ENCODE measurements at regions not wholly inside any gene's neighbourhood (a gene's known extent, or its start where the extent isn't known, plus 50 kb on each side); places are given as distances from the start of the nearest gene placed in this dataset.

DNA sequence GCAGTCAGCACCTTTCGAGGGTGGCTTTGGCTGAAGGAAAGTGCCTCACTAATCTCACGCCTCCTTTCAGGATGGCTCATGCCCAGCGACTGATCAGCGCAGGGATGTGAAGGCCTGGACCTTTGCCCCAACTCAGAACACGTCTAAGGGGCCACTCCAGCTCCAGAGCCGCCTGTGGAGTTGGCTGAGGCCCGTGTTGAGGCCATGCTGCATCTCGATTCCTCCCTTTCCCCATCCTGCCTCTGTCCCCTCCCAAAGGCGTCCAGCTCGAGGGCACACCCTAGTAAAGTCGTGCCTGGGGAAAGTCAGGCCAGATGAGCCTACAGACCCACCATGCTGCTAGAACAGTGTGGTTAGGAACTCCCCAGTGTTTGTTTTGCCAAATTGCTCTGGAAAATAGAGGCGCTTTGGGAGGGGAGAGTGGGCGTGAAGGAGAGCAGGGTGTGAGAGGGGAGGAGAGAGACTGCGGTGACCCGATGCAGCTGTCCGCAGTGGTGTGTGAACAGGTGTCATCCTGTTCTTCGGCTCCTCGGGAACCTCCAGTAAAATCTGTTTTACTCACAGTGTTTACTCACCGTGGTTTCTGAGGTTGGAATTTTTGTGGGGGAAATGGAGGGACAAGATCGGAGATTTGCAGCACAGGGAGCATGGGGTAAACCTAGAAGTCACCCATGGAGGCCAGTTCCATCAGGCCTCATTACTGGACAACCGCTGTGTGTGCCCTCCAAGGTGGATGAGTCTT, 85.0 kb upstream of the PMEPA1 start:
- DNase-seq, result peak; percentile 32

DNA sequence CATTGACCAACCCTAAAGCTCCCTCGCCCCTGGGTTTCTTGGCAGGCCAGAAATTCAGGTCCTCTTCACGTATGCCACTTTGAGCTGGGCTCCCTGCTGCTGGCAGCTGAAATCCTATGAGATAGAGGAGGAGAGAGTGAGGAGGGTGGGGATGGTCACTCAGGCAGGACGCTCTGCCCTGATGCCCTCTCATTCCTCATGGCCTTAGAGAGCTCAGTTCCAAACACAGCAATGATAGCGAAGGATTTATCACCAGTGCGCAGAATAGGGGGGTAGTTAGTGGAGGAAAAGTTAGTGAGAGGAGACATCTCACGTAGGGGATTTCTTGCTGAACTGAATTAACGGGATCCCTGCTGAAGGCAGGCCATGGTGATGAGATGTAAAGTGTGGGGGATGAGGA, 84.2 kb upstream of the PMEPA1 start:
- DNase-seq, result no peak

DNA sequence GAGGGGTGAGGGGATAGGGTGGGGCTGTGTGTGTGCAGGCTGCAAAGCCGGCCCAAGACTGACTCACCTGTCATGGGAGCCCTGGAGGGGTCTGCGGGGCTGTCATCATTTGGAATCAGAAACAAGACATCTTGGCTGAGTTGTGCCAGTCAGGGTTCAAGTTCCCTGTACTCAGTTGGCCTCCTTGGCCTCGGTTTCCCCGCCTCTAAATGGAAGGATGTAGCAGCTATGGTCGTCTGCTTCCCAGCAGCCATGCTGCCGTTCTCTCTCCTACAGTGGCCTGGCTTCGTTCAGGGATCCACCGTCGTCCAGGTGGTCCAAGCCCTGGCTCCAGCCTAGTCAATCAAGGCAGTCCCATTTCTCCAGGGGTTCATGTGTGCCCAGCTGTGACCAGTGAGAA, 83.6 kb upstream of the PMEPA1 start:
- no peak for DNase-seq

DNA sequence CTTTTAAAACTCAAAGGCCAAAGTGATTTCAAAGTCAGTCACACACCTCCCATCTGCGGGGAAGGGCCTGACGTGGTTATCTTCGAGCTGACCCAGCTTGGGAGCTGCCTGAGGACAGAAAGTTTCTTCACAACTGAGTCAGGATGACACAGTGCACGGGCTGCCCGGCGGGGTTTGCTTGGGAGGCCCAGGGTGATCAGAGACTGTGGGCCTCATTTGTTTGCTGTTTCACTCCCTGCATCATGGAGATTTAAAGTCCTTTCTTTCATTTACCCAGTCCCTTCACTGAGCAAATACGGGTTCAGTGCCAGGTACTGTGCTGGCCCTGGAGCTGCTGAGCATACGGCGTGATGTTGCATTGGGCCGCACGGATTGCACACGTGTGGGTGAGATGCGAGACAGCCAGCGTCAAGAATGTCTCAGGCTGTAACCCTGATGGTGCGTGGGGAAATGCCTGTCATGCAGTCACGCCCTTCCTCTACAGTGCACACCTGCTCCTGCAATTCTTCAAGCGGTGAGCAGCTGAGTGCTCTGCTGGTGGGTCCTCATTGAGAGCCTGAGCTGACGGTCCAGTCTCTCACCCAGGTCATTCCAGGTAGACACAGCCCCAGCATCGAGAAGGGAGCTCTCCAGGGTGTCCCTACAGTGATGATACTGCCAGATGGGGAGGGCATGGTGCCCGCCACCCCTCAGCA, 82.7 kb upstream of the PMEPA1 start:
- no peak for DNase-seq

DNA sequence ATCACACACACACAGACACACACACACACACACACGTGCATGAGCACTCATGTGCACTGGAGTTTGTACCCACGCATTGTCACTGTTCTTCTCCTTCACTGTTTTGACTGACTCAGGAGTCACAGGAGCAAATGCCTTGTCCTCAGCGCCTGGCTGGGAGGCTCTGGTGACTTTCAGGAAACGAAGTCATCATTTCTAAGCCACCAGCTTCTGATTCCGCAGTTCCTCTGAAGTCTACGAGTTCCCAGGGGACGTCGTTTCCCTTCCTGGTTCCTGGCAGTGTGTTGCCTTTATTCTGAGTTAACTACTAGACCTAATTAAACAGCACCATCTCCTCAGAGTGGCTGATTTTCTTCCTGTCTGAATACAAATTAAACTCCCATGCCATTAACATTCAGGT, 82.2 kb upstream of the PMEPA1 start:
- no peak for DNase-seq

DNA sequence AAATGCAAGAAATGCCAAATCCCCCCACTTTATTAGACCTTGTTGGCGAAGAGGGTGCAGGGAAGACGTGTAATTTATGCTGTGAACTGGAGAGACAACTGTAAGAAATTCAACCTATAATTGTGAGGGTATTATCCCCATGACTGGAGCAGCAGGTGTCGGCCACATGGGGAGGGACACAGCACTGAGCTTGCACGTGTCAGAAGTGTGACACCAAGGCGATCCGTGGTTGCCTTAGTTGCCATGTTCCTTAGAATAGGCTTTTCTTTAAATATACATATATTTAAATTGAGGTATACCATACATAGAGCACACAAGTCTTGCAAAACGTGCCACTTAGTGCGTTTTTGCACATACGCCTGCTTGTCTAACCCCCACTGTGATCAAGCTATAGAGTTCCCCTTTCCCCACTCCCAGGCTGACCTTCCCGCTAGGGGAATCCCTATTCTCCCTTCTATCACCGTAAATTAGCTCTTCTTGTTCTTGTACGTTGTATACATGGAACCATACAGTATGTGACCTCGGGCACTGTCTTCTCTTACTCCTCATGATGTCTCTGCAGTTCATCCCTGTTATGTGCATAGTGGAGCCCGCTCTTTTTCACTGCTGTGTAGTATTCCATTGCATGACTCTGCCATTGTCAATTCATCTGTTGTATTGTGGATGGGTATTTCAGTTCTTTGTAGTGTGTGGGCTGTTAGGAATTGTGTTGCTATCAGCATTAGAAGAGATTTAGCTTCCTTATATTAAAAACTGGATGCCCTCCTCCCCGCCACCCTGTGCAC, 81.6 kb upstream of the PMEPA1 start:
- DNase-seq, result no peak

DNA sequence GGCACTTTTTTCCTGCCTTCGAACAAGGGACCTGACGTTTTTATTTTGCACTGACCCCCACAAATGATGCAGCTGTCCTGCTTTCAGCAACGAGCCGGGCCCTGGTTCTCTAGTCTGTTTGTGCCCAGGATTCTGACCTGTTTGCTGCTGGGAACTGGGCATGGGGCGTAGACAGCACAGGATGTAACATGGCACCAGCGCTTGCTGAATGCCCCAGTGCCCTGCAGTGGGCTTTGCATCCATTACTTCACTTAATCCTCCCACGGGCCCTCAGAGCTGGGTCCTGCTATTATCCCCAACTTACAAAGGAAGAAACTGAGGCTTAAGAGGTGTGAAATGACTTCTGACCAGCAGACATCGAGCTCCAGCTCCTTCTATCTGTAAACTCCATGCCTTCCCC, 80.4 kb upstream of the PMEPA1 start:
- no peak for DNase-seq

DNA sequence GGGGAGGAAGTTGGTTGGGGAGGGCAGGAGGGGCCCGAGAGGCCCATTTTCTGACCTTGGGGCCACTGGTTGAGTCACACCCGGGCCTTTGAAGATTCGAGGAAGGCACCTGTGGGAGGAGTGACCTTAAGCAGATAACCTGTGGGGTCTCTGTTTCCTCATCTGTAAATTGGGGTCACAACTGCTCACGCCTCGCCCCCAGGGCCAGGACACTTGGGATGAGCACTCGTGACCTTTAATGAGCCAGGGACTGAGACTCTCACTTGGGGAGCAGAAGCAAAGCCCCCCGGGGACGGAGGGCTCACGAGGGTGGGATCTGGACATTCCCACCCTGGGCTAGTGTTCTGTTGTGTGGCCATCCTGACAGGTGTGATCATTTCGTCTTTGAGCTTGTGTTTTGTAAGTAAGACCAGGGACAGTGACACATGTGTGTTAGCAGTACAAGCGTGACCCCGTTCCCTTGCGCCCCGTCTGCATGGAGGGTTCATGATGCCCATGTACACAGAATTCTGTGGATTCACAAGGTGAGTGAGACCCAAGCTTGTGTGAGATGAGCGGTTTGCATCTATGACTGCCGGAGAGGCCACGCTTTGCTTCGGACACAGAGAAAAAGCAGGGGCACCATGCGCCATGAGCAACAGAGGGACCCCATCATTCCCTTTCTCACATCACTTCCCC, 79.3 kb upstream of the PMEPA1 start:
- DNase-seq, result no peak

DNA sequence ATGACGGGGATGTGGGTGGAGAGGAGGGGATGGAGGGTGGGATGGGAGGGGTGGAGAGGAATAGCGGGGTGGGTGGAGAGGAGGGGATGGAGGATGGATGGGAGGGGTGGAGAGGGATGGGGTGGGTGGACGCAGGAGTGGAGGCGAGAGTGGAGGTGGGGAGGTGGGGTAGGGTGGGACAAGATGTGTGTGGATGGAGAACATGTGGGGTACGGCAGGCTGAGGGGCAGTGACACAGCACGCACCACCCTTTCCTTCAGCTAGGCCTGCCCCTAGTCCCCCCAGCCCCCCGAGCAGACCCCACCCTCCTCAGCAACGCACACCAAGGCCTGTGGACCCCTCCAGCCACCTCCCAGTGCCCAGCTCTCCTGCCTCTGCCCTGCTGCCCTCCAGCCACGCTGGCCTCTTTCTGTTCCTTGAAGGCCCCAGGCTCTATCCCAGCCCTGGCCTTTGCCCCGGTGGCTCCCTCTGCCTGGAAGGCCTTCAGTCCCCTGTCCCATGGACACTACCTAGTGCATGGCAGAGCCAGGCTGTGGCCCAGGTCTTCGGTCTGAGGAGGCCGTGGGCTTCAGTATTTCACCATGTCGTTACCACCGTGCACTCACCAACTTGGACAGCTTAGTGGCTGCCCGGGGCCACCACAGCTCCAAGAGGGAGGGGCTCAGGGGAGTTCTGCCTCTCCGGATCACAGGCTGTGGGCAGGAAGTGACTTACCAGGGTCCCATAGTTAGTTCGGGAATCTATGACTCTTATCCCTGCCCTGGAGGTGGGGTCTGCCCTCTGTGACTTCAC, 78.4 kb upstream of the PMEPA1 start:
- no peak for DNase-seq

DNA sequence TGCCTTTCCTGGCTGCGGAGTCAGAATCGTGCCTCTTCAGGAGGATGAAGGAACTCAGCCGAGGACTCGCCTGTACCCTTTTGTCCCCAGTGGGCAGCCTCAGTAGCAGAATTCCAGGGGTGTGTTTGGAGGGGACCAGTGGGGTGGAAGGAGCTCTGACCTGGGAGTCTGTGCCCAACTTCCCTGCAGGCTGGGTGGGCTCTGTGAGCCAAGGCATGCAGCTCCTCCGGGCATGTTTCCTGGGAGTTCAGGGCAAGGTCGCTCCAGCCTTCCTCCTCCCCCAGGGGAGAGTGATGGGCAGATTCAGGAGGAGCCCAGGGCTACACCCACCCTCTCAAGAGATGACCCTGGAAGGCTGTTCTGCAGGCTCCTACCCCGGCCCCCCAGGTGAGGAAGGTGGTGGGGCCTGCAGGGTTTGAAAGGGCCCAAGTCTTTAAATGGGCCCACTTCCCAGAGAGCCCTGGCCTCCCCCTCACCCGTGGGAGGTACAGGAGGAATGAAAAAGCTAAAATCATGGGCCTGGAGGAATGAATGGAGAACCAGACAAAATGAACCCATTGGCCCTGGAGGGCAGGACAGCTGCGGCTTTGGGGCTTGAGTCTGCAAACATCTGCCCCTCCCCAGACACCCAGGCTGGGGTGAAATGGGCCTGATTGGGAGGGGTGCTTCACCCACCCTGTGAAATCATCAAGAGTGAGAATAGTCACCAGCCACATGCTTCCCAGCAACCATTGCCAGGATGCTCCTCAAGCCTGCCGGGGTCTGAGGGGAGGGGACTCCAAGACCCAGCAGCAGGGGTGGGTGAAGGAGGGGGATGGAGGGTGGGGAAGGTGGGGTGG, 77.6 kb upstream of the PMEPA1 start:
- no peak for DNase-seq

DNA sequence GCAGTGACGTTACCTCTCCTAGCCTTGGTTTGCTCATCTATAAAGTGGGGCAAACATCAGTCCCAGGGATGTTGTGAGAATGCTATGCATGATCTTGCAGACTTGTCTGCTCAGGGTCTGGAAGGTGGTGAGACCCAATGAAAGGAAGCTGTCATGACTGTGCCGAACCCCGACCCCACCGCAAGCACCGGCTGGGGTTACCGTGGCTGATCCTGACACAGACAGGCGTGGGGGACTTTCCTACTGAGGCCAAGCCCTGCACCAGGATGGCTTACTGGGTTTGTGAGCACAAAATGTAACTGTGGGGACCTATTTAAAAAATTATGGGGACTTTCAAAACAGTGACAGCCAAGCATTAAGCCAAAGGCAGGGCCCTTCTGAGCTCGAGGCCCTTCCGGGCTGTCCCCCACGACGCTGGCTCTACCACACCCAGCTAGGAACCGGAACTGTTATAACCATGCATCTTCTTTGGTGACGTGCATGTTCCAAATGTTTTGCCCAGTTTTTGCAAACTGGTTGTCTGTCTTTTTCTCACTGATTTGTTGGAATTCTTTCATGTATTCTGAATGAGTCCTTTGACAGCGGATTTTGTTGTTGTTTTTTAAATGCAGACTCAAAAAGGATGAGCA, 76.6 kb upstream of the PMEPA1 start:
- DNase-seq, result no peak

DNA sequence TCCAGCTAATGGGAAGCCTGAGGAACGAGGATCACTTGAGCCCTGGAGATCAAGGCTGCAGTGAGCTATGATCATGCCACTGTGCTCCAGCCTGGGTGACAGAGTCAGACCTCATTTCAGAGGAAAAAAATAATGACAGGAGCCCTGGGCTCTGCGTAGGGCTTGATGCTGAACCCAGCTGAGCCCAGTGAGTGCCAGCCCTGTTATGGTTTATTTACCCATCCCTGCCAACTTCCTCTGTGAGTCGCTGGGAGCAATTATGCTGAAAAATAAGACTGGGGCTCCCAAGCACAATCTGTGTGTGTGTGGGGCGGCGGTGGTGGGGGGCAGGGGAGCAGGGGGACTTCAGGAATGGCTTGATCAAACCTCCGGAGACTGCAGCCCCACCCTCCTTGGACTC, 75.9 kb upstream of the PMEPA1 start:
- no peak for DNase-seq

DNA sequence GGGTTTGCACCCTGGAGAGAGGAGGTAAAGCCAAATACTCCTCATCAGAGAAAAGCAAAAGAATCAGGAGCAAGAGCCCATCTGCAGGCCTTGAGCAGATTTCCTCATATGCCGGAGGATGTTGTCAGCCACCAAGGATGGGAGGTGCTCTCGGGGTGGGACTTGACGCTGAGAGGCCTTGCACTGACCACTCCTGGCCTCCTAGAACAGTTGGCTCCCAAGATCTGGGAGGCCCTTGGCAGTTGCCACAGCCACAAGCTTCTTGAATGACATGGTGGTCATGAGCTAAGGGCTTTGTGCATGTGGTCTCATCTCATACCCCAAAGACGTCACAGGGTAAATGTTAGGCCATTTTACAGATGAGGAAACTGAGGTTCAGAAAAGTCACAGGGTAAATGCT, 75.2 kb upstream of the PMEPA1 start:
- no peak for DNase-seq

DNA sequence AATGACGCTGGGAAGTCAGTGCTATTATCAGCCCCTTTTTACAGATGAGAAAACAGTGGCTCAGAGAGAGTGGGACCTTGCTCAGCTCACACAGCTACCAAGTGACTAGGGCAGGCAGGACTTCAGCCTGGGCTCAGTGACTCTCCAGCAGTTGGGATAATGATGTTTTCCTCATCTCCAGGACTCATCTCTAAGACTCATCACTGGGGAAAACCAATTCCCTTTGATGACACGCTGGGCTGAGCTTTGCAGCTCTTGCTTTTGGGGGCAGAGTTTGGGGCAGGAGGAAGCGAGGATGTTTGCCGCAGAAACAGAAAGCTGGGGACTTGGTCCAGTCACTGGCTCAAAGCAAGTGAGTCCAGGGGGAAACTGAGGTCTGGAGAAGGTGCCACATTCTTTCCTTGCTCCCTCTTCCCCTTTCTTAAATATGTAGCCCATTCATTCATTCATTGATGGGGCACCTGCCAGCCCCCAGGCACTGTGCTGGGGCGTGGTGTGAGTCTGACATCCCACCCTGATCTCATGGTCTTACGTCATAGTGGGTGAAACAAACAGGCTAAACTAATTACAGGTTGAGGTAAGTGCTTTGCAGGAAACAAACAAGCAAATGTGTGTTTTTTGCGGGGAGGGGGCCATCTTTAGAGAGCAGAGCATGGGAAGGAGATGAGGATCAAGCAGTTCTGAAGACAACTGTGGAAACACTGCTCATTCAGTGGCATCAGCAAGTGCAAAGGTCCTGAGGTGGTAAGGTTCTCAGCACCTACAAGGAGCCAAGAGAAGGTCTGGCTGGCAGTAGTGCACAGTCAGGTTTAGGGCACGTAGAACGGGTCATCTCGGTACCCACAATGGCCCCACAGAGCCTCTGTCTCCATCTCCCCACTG, 74.4 kb upstream of the PMEPA1 start:
- no peak for DNase-seq

DNA sequence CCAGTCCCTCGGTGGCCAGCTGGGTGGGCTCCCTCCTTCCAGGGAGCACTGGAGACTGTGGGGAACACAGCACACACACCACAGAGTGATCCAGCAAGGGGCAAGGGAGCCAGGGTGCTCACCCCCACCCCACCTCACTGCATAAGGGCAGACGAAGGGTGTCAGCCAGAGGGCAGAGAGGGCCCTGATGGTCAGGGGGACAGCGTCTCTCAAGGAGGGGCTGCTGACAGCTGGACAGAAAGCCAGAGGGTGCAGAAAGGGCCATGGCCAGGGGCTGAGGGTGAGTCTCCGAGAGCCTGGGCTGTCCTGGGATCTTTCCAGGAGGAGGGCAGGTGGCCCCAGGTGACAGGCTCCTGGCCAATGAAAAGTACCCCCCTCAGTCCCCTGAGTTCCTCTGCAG, 73.4 kb upstream of the PMEPA1 start:
- no peak for DNase-seq

DNA sequence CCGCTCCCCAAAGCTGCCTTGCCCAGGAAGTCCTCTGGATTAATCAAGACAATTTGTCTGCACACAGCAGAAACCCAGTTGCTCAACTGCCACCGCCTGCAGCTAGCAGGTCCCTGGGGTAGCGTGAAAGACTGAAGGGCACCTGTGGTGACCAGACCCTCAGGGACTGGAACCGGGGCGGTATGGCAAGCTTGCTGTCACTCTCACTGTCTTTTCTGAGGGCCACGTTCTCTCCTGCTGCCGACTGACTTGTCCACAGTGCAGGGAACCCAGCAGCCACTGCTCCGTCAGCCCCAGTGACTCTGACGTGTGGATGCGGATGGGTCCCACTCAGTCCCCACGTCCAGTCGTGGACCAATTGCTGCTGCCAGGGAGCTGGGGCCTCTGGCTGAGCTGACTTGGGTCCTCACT, 72.8 kb upstream of the PMEPA1 start:
- DNase-seq, result no peak

DNA sequence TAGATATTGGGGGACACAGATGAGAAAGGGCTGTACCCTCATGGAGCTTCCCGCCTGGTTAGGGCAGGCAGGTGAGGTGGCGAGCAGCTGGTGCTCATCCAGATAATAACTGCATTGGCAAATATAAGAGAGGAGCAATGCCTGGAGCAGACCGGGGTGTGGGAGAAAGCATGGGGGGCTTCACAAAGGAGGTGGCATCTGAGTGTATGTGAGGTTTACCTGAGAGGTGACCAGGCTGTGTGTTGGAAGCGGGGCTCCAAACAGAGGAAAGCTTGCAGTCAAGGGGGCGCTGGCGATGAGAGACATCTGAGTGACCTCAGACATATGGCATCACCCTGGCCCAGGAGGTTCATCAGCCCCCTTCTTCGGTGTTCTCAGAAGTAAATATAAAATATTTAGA, 72.1 kb upstream of the PMEPA1 start:
- DNase-seq, result no peak

DNA sequence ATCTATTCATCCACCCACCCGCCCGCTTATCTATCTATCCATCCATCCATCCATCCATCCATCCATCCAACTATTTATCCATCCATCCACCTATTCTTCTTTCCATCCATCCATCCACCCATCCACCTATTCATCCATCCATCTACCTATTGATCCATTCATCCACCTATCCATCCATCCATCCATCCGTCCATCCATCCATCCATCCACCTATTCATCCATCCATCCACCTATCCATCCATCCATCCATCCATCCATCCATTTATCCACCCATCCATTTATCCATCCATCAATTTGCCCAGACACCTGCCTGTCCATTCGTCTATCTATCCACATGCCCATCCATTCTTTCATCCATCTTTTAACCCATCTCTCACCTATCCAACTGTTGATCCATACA, 71.1 kb upstream of the PMEPA1 start:
- DNase-seq, result no peak

DNA sequence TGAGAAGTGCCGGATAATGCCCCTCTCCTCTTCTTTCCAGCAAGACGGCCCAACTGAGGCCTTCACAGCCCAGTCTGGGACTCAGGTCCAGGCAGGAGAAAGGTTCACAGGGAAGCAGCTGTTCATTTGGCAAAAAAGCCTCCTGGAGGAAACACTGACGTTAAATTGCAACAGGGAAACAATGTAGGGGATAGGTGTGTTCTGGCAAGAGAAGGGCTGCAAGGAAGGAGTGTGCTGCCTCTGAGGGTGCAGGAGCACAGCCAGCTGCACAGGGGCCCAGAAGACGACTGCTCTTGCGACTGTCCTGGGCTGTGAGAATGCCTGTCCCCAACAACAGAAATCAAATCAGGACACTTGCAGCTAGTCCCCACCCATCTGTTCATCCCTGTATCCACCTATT, 70.6 kb upstream of the PMEPA1 start:
- DNase-seq, result no peak

DNA sequence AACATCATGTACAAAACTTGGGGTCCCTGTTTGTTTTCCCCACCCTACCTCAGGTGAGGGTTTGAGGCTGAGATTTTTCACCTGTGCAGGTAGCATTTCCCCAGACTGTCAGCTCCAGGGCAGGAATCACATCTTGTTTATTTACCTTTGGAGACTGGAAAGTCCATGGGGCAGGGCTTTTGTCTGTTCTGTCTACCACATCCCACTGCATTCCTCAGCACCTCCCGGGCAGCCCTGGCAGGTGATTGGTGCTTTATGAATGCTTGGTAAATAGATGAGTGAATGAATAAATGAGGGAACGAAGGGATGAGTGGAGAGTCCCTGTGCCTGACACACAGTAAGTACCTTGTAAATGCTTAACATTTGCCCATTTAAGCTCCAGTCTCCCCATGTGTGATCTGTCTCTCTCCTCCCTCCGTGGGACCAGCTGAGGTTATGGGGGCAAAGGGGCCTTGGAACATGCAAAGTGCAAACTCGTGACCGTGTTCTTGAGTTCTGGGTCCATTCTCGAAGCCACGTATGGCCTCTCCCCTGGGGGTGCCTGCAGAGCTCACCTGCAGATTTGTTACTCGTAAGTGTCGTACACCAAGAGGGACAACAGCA, 69.7 kb upstream of the PMEPA1 start:
- no peak for DNase-seq

All from NCI-H226 (cell line).